Activated naive CD4-positive, alpha-beta T cell treated with anti-CD3 and anti-CD28 coated beads, Interleukin-2, amount 50 U/mL, for 24 hours (primary cell): ENCODE measurements at regions not wholly inside any gene's neighbourhood (a gene's known extent, or its start where the extent isn't known, plus 50 kb on each side); places are given as distances from the start of the nearest gene placed in this dataset.

Experiments
- H3K27ac Mint-ChIP-seq: one replicate; pipeline ENCODE4 v1.8.0; 2021; ENCODE audit warnings: mild to moderate bottlenecking, mixed read lengths
- H3K27me3 Mint-ChIP-seq: one replicate; pipeline ENCODE4 v1.8.0; 2021; ENCODE audit warnings: mixed read lengths
- H3K36me3 Mint-ChIP-seq: one replicate; pipeline ENCODE4 v1.8.0; 2021; ENCODE audit warnings: mixed read lengths
- H3K4me1 Mint-ChIP-seq: one replicate; pipeline ENCODE4 v1.8.0; 2021; ENCODE audit warnings: mixed read lengths
- H3K4me3 Mint-ChIP-seq: one replicate; pipeline ENCODE4 v1.8.0; 2021; ENCODE audit warnings: mild to moderate bottlenecking, mixed read lengths
- H3K9me3 Mint-ChIP-seq: one replicate; pipeline ENCODE4 v1.8.0; 2021; ENCODE audit warnings: mixed read lengths

DNA sequence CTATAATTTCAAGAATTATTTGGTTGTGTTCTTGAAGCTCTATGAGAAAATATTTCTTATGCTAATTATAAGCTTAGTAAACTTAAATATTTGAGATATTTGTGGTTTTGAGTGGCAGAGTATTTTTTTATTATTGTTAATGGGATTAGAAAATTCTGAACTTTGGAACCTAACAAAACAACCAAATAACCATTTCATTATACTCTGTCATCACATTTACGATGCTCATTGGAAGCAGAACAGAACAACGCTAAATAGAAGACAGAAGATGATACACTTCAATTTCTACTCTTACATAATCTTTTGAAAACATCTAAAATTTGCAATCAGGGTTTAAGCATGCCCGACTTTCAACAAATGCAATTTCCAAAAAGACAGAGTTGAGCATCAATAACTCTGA lies 270.2 kb downstream of the PTPRC start:
- Mint-ChIP-seq H3K9me3 (no peaks in the 10 kb centered on the region), H3K4me1 (peaks cover 41% of the 10 kb centered on the region), H3K27me3 (no peaks in the 10 kb centered on the region), H3K27ac (no peak overlapping the region), H3K4me3 (no peak overlapping the region), H3K36me3 (peaks cover 5% of the 10 kb centered on the region)

DNA sequence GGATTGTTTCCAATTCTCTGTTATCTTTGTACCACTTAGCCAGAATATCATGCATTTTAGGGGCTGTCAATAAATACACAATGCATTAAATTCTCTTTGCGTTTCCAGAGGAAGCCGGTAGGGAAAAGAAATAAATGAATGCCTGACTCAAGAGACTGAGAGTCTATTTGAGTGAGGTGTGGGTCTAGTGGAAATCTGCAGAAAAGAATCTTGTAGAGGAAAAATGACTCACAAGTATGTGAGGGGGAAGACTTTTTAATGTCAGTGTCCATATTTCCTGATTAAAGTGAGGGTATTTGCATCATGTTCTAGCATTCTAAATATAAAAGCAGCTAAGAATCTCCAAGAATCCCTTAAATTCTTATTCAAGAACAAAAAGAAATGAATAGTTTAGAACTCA lies 271.1 kb downstream of the PTPRC start:
- H3K9me3 Mint-ChIP-seq: no peaks in the 10 kb centered on the region
- no peak overlapping the region for H3K27ac Mint-ChIP-seq
- H3K36me3 Mint-ChIP-seq: peaks cover 5% of the 10 kb centered on the region
- H3K4me3 Mint-ChIP-seq: no peak overlapping the region
- H3K27me3 Mint-ChIP-seq: no peaks in the 10 kb centered on the region
- peaks cover 38% of the 10 kb centered on the region for H3K4me1 Mint-ChIP-seq

DNA sequence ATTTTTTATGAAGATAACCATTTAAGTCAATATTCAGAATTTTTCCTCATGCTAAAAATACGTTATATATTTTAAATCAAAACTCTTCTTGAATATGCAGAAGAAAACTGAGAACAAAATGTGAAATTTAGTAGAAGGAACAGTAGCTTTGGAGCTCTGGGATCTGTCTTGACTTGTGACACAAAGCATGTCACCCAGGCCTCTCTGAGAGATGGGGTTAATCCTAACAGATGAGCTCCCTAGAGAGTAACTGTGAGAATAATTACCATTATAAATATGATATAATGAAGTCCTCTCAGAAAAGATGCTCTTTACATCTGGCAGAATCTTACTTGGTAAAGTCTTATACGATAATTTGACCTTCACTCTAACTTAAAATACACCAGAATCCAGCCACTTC lies 272.0 kb downstream of the PTPRC start:
- Mint-ChIP-seq H3K9me3 (no peaks in the 10 kb centered on the region), H3K27ac (no peak overlapping the region), H3K4me3 (no peak overlapping the region), H3K27me3 (no peaks in the 10 kb centered on the region), H3K36me3 (peaks cover 5% of the 10 kb centered on the region), H3K4me1 (peaks cover 37% of the 10 kb centered on the region)

DNA sequence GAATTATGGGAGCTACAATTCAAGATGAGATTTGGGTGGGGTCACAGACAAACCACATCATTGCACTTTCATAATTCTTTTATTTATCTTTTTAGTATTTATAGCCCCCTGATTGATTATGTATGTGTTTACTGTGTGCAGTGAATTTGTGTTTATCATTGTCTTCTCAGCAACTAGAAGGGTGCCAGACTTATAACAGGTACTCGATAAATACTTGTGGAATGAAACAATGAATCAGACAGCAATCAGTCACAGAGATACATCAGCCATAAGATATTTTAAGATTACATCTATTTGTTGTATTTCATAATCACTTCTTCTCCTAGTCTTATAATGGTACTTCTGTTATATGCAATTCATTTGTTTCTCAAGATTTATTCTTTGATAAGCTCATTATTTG lies 273.2 kb downstream of the PTPRC start:
- no peaks in the 10 kb centered on the region for H3K9me3 Mint-ChIP-seq
- no peak overlapping the region for H3K4me3 Mint-ChIP-seq
- no peaks in the 10 kb centered on the region for H3K27me3 Mint-ChIP-seq
- peaks cover 33% of the 10 kb centered on the region for H3K4me1 Mint-ChIP-seq
- H3K27ac Mint-ChIP-seq: no peak overlapping the region
- peaks cover 5% of the 10 kb centered on the region for H3K36me3 Mint-ChIP-seq

DNA sequence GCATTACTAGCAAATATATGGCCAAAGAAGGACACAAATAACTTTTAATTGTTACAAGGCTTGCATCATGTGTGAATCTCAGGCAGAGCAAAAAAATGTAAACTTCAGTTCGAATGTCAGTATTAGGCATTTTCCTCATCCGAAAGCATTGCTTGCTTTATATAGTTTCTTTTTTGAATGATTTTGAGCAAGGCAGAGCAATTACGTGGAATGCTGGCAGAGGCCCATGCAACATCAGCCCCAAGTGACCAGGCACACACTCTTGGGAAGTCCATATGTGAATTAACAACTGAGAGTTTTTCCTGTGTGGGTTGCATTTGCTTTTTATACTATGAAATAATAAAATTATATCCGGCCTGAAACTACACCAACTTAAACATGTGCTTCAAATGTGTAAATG lies 274.8 kb downstream of the PTPRC start:
- H3K27ac Mint-ChIP-seq: no peak overlapping the region

DNA sequence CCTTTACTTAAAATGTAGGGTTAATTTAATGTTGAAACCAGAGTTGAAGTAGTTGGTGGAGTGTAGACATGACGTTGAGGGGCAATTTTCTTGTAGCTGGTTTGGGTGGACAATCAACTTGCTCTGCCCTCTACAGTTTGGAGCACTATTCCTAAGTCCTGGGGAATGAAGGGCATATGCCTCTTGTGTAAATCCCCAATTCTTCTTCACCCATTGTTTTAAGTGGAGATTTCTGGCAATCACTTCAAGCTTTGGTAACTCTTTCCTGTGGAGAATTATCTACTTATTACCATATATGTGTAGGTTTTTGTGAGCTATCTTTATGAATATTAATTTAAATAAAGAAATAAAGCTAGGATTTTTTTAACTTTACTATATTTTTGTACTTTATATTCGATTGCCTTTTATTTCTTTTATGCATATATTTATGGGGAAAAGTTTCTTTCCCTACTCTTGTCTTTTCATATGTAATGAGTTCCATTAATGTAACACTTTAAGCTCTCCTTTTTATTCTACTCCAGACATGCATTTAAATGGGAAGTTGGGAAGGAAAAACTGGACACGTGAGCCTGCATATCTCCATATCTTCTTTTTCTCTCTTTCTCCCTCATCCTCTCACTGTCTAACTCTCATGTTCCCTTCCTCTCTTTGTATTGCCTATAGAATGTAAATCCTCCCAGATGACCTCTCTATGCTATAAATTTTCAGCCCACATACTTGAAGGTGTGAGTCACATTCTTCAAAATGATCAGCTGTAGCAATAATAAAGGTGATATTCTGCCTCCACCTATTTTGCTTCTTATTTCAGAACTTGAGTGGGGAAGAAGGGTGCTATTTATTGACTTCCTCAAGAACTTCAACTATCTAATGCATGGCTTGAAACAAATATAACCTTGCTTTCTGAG lies 276.7 kb downstream of the PTPRC start:
- H3K36me3 Mint-ChIP-seq: peaks cover 9% of the 10 kb centered on the region
- no peaks in the 10 kb centered on the region for H3K27me3 Mint-ChIP-seq

More for the DNA sequence above, 274.8 kb downstream of the PTPRC start:
- Mint-ChIP-seq H3K27me3 (no peaks in the 10 kb centered on the region), H3K4me3 (no peak overlapping the region), H3K4me1 (peaks cover 43% of the 10 kb centered on the region), H3K36me3 (peaks cover 8% of the 10 kb centered on the region), H3K9me3 (no peaks in the 10 kb centered on the region)

DNA sequence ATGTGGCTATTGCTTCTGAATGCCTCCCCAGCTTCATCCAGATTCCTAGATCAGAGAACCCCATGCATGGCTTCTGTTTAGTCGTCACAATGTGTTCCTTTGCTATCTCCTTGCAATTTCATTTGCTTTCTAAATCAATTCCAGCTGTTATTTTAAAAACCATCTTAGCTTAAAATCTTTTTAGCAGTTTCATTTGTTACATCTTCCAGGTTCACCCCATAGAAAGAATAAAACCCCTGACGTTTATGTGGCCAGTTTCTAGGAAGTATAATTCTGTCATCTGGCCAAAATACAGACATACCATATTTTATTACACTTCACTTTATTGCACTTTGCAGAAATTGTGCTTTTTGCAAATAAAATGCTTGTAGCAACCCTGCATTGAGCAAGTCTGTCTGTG lies 278.4 kb downstream of the PTPRC start:
- Mint-ChIP-seq H3K27me3 (no peaks in the 10 kb centered on the region), H3K27ac (no peak overlapping the region), H3K9me3 (no peaks in the 10 kb centered on the region), H3K4me1 (peaks cover 56% of the 10 kb centered on the region), H3K4me3 (no peak overlapping the region), H3K36me3 (peaks cover 5% of the 10 kb centered on the region)

More for the DNA sequence above, 276.7 kb downstream of the PTPRC start:
- H3K27ac Mint-ChIP-seq: no peak overlapping the region
- peaks cover 53% of the 10 kb centered on the region for H3K4me1 Mint-ChIP-seq
- H3K9me3 Mint-ChIP-seq: no peaks in the 10 kb centered on the region
- H3K4me3 Mint-ChIP-seq: no peak overlapping the region

DNA sequence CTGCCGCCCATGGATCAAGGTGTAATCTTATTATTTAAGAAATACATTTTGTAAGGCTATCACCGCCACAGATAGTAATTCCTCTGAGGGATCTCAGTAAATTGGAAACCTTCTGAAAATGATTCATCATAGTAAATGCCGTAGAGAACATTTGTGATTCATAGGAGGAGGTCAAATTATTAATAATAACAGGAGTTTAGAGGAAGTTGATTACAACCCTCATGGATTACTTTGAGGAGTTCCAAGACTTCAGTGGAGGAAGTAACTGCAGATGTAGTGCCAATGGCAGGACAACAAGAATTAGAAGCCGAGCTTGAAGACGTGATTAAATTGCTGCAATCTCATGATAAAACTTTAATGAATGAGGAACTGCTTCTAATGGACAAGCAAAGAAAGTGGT lies 280.1 kb downstream of the PTPRC start:
- H3K4me3 Mint-ChIP-seq: peak overlapping the region; percentile 73
- peak overlapping the region; percentile 44 for H3K27ac Mint-ChIP-seq
- H3K27me3 Mint-ChIP-seq: no peaks in the 10 kb centered on the region
- H3K36me3 Mint-ChIP-seq: peaks cover 5% of the 10 kb centered on the region
- H3K4me1 Mint-ChIP-seq: peaks cover 65% of the 10 kb centered on the region
- no peaks in the 10 kb centered on the region for H3K9me3 Mint-ChIP-seq

DNA sequence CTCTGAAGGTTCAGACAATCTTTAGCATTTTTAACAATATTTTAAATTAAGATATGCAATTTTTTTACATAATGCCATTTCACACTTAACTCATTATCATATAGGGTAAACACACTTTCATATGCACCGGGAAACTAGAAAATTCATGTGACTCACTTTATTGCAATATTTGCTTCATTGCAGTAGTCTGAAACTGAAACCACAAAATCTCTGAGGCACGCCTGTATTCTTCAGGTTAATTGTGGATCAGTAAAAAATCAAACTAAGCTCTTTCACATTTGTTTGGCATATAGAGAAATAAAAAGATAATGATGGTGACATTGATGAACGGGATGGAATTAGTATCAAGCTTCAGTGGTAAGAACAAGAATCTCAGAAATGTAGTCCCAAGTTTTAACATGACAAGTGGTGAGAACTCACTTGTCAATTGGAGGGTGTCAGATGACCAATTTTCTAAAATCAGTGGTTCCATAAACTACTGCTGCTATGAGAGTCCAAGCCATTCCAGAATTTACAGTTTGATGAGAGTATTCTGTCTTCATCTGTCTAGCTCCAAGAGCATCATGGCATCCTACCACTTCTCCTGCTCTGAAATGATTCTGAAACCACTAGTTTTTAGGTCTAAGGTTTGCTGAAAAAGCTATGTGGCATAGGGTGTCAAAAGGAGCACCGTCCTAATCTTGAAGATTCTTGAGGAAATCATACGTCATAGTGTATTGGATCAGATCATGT lies 281.0 kb downstream of the PTPRC start:
- Mint-ChIP-seq H3K36me3 (peaks cover 5% of the 10 kb centered on the region), H3K4me1 (peaks cover 73% of the 10 kb centered on the region), H3K27me3 (no peaks in the 10 kb centered on the region), H3K4me3 (peak overlapping the region; percentile 73), H3K27ac (peak overlapping the region; percentile 88), H3K9me3 (no peaks in the 10 kb centered on the region)

DNA sequence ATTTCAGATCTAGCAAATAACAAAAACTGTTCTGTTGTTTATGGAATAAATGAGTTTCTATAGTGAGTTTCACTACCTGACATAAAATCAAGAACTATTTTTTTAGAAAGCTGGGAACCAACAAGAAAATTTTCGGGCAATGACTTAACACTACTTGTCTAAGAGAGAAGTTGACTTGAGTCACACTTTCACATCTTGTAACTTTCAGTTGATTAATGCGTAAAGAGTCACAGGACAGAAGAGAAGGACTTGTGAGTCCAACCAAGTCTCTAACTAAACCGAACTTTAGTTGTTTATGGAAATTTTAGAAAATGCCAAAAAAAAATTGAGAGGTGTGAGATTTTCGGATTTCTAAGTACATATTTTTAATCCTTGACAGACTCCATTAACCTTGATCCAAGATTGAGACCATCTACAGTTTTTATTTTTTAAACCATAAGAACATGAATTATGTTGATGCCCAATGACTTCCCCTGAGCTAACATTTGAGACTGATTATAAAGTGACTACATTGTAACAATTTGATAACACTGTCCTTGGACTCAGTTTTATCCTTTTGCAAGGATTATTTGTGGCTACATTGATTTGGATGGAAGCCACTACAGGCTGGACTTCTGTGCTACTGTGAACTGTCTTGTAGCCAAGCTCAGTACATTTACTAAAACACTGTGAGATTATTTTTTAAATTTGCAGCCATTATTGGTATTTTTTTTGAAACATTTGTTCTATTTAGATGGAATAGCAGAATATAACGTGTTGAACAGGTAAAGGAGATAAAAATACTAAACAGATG lies 284.0 kb downstream of the PTPRC start:
- Mint-ChIP-seq H3K27ac (peak overlapping the region; percentile 90), H3K4me3 (no peak overlapping the region), H3K9me3 (no peaks in the 10 kb centered on the region), H3K36me3 (peaks cover 4% of the 10 kb centered on the region), H3K27me3 (no peaks in the 10 kb centered on the region), H3K4me1 (peaks cover 74% of the 10 kb centered on the region)

DNA sequence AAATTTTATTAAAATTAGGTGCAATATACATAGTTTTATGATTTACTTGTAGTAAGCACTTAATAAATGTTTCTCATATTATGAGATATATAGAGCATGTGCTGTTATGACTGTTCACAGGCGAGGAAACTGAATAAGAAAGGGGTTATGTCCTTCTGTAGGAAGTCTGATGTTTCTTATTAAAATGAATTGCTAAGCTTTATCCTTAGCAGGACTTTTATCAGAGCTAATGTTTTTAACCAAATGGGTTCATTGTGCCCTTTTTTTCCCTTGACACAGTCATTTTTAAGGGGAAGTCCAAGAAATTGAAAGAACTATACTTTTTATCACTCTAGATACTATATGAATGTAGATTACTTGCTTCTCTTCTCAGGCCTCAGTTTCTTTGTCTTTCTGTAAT lies 285.2 kb downstream of the PTPRC start:
- peak overlapping the region; percentile 41 for H3K27ac Mint-ChIP-seq

DNA sequence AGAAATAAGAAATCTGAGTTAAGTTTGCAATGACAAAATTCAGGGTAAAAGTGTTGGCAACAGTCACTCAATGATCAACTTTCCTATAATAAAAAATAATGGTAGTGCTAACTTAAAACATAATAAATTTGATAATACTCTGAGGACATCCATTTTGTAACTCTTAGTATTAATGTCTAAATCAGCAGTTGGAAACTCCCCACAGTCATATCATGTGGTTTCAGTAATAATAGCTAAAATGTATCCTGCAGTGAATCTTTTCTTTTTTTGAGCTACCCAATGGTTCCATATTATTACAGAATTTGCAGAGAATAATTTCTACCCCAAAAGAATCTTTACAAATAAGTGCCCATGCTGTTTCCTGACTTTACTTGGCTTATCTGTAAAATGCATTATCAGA lies 286.7 kb downstream of the PTPRC start:
- H3K36me3 Mint-ChIP-seq: no peaks in the 10 kb centered on the region
- H3K27ac Mint-ChIP-seq: no peak overlapping the region
- peaks cover 63% of the 10 kb centered on the region for H3K4me1 Mint-ChIP-seq
- H3K9me3 Mint-ChIP-seq: no peaks in the 10 kb centered on the region
- H3K27me3 Mint-ChIP-seq: no peaks in the 10 kb centered on the region
- no peak overlapping the region for H3K4me3 Mint-ChIP-seq

More for the DNA sequence above, 285.2 kb downstream of the PTPRC start:
- H3K36me3 Mint-ChIP-seq: peaks cover 2% of the 10 kb centered on the region
- peaks cover 63% of the 10 kb centered on the region for H3K4me1 Mint-ChIP-seq
- no peak overlapping the region for H3K4me3 Mint-ChIP-seq
- H3K9me3 Mint-ChIP-seq: no peaks in the 10 kb centered on the region
- H3K27me3 Mint-ChIP-seq: no peaks in the 10 kb centered on the region

DNA sequence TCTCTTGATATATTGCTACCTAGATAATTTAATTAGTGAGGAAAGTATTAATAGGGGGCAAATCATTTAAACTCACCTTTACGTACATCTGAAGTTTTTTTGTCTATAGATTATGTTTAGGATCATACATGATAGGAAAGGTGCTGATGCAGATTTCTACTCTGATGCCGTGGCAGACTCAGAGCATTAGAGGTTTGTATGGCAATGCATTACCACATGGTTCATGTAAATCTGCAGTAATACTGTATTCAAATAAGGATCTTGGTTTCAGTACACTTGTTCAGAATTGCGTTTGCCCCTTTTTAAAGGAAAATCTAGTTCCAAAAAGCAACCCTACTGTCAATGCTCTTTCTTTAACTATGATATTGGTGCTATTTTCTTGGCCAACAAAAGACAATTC lies 288.3 kb downstream of the PTPRC start:
- no peak overlapping the region for H3K4me3 Mint-ChIP-seq
- H3K4me1 Mint-ChIP-seq: peaks cover 58% of the 10 kb centered on the region
- H3K9me3 Mint-ChIP-seq: no peaks in the 10 kb centered on the region
- H3K36me3 Mint-ChIP-seq: no peaks in the 10 kb centered on the region
- no peak overlapping the region for H3K27ac Mint-ChIP-seq
- no peaks in the 10 kb centered on the region for H3K27me3 Mint-ChIP-seq

DNA sequence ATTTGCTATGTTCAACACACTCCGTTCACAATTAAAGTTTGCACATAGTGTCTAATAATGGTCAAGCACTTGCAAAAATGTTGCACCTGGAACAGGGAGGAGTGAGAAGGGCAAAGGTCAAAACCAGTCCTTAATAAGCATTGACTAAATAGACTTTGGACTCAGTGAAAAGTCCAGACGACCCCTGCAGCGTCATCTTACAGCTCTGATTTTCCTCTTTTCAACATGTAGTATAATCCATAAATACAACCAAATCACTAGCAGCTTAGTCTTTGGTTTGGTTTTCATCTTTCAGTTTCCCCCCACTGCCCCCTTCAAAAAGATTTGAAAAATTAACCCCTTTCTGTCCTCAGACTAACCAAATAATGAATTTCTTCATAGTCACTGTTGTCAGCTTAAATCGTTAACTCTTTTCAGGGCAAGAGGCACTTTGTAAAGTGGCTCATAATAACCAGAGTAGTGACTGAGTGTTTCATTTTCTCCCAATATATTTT lies 290.3 kb downstream of the PTPRC start:
- Mint-ChIP-seq H3K9me3 (no peaks in the 10 kb centered on the region), H3K27ac (peak overlapping the region; percentile 55), H3K4me3 (peak overlapping the region; percentile 33), H3K4me1 (peaks cover 54% of the 10 kb centered on the region), H3K36me3 (peaks cover 3% of the 10 kb centered on the region), H3K27me3 (no peaks in the 10 kb centered on the region)

DNA sequence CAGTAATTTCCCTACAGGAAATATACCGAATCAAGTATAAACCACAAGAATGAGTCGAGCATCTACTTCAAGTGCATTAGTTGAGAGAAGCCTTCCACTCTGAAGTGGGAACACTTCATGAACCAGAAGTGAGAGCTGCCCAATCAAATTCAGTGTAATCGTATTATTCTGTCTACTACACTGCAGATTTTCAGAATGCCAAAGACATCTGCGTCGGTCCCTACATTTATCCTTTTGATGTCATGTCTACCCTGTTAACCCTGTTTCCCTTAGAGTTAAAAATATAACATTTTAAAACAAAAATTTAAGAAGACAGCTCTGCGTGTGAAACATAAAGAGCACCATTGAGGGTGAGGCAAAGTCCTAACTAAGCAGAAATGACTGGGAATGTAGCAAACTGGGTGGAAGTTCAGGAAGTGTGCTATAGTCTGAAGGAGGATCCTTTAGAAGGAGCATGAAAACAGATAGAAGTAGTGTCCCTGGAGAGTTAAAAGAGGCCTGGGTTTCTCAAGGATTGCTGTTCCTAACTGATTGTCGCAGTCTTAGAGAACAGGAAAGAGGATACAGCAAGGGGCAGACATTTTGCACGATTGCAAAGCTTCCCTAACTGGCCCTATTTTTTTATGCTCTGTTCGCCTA lies 291.2 kb downstream of the PTPRC start:
- Mint-ChIP-seq H3K27me3 (no peaks in the 10 kb centered on the region), H3K27ac (peak overlapping the region; percentile 93), H3K4me1 (peaks cover 46% of the 10 kb centered on the region), H3K9me3 (no peaks in the 10 kb centered on the region), H3K4me3 (peak overlapping the region; percentile 76), H3K36me3 (peaks cover 3% of the 10 kb centered on the region)
